HCT116 (cell line): ENCODE measurements at regions not wholly inside any gene's neighbourhood (a gene's known extent, or its start where the extent isn't known, plus 50 kb on each side); places are given as distances from the start of the nearest gene placed in this dataset.

ENCODE experiments used
- ATAC-seq: fragments of 200-7000 bp; cut with Tn5 transposase; 2 replicates; pipeline ENCODE4 v1.9.1; 2020; ENCODE audit warnings: mild to moderate bottlenecking, moderate library complexity
- BruUV-seq: library from RNA; stranded (reverse); fragments of 400-500 nt; replicated peaks from 2 replicates; lab custom pipeline; 2021; lab: Mats Ljungman, UMichigan
- CTCF ChIA-PET: fragments of 300-600 bp; sonication (Branson Sonifier 250); formaldehyde crosslinking; loops from one replicate; lab custom pipeline; 2021; ENCODE audit warnings: antibody characterized with exemption; lab: Charles Lee
- POLR2A ChIA-PET: fragments of 300-600, 350-600 bp; sonication (Branson Sonifier 250); formaldehyde crosslinking; loops from one replicate; lab custom pipeline; 2021; ENCODE audit warnings: antibody characterized with exemption; lab: Charles Lee
- RAD21 ChIA-PET, 2 experiments: fragments of 300-600 bp; sonication (Branson Sonifier 250); formaldehyde crosslinking; loops; one replicate each; lab custom pipeline; 2023; ENCODE audit warnings: low total read pairs in 2 of 2; ENCODE audit not compliant: uncharacterized antibody in 2 of 2, unreplicated experiment in 2 of 2, low non-redundant PET in 1 of 2; lab: Charles Lee
- DNase-seq: peaks from one replicate; pipeline ENCODE4 v3.0.0-alpha.2; 2010; ENCODE audit warnings: low read depth, low spot score
- H2AFZ ChIP-seq: fragments of 200-600 bp; shearing (Covaris generic), sonication (generic); 2 replicates; pipeline ENCODE4 v1.6.1; 2017; ENCODE audit warnings: low read depth, mixed run types, mixed read lengths, antibody characterized with exemption, low read length; ENCODE audit not compliant: poor library complexity, severe bottlenecking
- H3K27ac ChIP-seq: 2 replicates; pipeline ENCODE4 v1.5.1; 2012; ENCODE audit warnings: low read depth, low read length
- H3K27me3 ChIP-seq: fragments of 200-600 bp; sonication (generic); 2 replicates; pipeline ENCODE4 v1.6.1; 2016; ENCODE audit warnings: mixed run types, low read length, mixed read lengths; ENCODE audit not compliant: insufficient read depth
- H3K36me3 ChIP-seq, 2 experiments: fragments of 200-500 bp in 1 of 2; fragments of 200-600 bp in 1 of 2; sonication (Bioruptor generic) in 1 of 2; sonication (generic) in 1 of 2; 2 replicates each; pipeline versions ENCODE4 v1.5.1 to v1.6.1; 2014 to 2016; ENCODE audit warnings: low read length in 2 of 2, inconsistent platforms in 1 of 2, mixed read lengths in 1 of 2, mixed run types in 1 of 2; ENCODE audit not compliant: insufficient read depth in 2 of 2, control insufficient read depth in 1 of 2
- H3K4me1 ChIP-seq, 2 experiments: fragments of 200-600 bp in 1 of 2; sonication (generic) in 1 of 2; 2 replicates each; pipeline versions ENCODE4 v1.5.1 to v1.6.1; 2012 to 2017; ENCODE audit warnings: low read length in 2 of 2, inconsistent platforms in 1 of 2, mild to moderate bottlenecking in 1 of 2, mixed read lengths in 1 of 2, mixed run types in 1 of 2, moderate library complexity in 1 of 2; ENCODE audit not compliant: insufficient read depth in 2 of 2, control insufficient read depth in 1 of 2
- H3K4me2 ChIP-seq: fragments of 200-600 bp; sonication (generic); 2 replicates; pipeline ENCODE4 v1.6.1; 2017; ENCODE audit warnings: mixed run types, low read length, mixed read lengths
- H3K4me3 ChIP-seq, 2 experiments: fragments of 200-600 bp in 1 of 2; sonication (generic) in 1 of 2; replicated peaks in 1 of 2; 2 replicates each; pipeline ENCODE4 v1.5.1; 2011 to 2016; ENCODE audit warnings: low read length in 2 of 2, control low read depth in 1 of 2, low read depth in 1 of 2, mild to moderate bottlenecking in 1 of 2, mixed read lengths in 1 of 2, mixed run types in 1 of 2
- H3K79me2 ChIP-seq: fragments of 200-600 bp; sonication (generic); 2 replicates; pipeline ENCODE4 v1.6.1; 2017; ENCODE audit warnings: mild to moderate bottlenecking, mixed run types, low read length, moderate library complexity, mixed read lengths; ENCODE audit not compliant: insufficient read depth
- H3K9ac ChIP-seq: fragments of 200-600 bp; sonication (generic); 2 replicates; pipeline ENCODE4 v1.6.1; 2016; ENCODE audit warnings: low read length, mixed read lengths
- H3K9me2 ChIP-seq: fragments of 200-600 bp; sonication (generic), shearing (Covaris generic); 2 replicates; pipeline ENCODE4 v1.6.1; 2017; ENCODE audit warnings: mixed run types, mild to moderate bottlenecking, moderate library complexity; ENCODE audit not compliant: insufficient read depth
- H3K9me3 ChIP-seq, 2 experiments: fragments of 200-500 bp in 1 of 2; fragments of 200-600 bp in 1 of 2; sonication (Bioruptor generic) in 1 of 2; sonication (generic) in 1 of 2; 2 replicates each; pipeline ENCODE4 v1.6.1; 2014 to 2017; ENCODE audit warnings: low read length in 2 of 2, mixed read lengths in 2 of 2, inconsistent platforms in 1 of 2, low read depth in 1 of 2, mild to moderate bottlenecking in 1 of 2, mixed run types in 1 of 2, moderate library complexity in 1 of 2; ENCODE audit not compliant: control insufficient read depth in 1 of 2, insufficient read depth in 1 of 2
- H4K20me1 ChIP-seq: fragments of 200-600 bp; sonication (generic), shearing (Covaris generic); 2 replicates; pipeline ENCODE4 v1.6.1; 2017; ENCODE audit warnings: mixed run types, mild to moderate bottlenecking, moderate library complexity; ENCODE audit not compliant: insufficient read depth
- CEBPB ChIP-seq: IDR thresholded peaks from 2 replicates; pipeline ENCODE4 v1.6.1; 2012; ENCODE audit warnings: low read depth
- ELF1 ChIP-seq: IDR thresholded peaks from 2 replicates; pipeline ENCODE4 v1.6.1; 2012; ENCODE audit warnings: low read depth, borderline replicate concordance
- EZH2phosphoT487 ChIP-seq: fragments of 200-600 bp; IDR thresholded peaks from 2 replicates; pipeline ENCODE4 v1.6.1; 2018; ENCODE audit warnings: antibody characterized with exemption, borderline replicate concordance
- FOSL1 ChIP-seq: IDR thresholded peaks from 2 replicates; pipeline ENCODE4 v1.6.1; 2012; ENCODE audit warnings: low read depth
- MAX ChIP-seq: IDR thresholded peaks from 2 replicates; pipeline ENCODE4 v1.6.1; 2012
- POLR2A ChIP-seq: IDR thresholded peaks from 2 replicates; pipeline ENCODE4 v1.7.0; 2011; ENCODE audit warnings: borderline replicate concordance; ENCODE audit not compliant: insufficient read depth, insufficient read length; ENCODE audit errors: extremely low read depth
- RAD21 ChIP-seq: IDR thresholded peaks from 2 replicates; pipeline ENCODE4 v1.6.1; 2012; ENCODE audit warnings: low read depth, mild to moderate bottlenecking
- REST ChIP-seq: IDR thresholded peaks from 2 replicates; pipeline ENCODE4 v1.6.1; 2012; ENCODE audit warnings: low read depth
- SIN3A ChIP-seq: IDR thresholded peaks from 2 replicates; pipeline ENCODE4 v1.6.1; 2012; ENCODE audit warnings: low read depth
- SP1 ChIP-seq: IDR thresholded peaks from 2 replicates; pipeline ENCODE4 v1.6.1; 2012; ENCODE audit warnings: low read depth
- SRF ChIP-seq: IDR thresholded peaks from 2 replicates; pipeline ENCODE4 v1.6.1; 2012; ENCODE audit warnings: low read depth
- ZNF274 ChIP-seq: fragments of 200-500 bp; sonication (Bioruptor generic); IDR thresholded peaks from 2 replicates; pipeline ENCODE4 v1.6.1; 2014; ENCODE audit warnings: mild to moderate bottlenecking, low read depth, low read length, inconsistent platforms
- intact Hi-C: fragments of 100-400 bp; cut with micrococcal nuclease; formaldehyde crosslinking; loops from 2 replicates; pipeline ENCODE4 v1.10.0; 2022

- TF ChIP-seq POLR2A: no peak
- TF ChIP-seq SRF: no peak
- no peak for TF ChIP-seq ZNF274
- no peak for TF ChIP-seq SIN3A
- TF ChIP-seq EZH2phosphoT487: no peak
- TF ChIP-seq FOSL1: no peak
- TF ChIP-seq RAD21: no peak
- no peak for TF ChIP-seq MAX
- no peak for TF ChIP-seq CEBPB
- TF ChIP-seq ELF1: no peak
- no peak for TF ChIP-seq SP1
- TF ChIP-seq REST: no peak
- ChIA-PET POLR2A (no interaction called here), RAD21 (no interaction called here)
Observed at GRCh38 chr4:57329279-57329678, 219.1 kb upstream of the IGFBP7 start.

More at GRCh38 chr4:57329279-57329678, 219.1 kb upstream of the IGFBP7 start:
- no peaks in the 10 kb centered on the region for H3K9me2 ChIP-seq
- H3K27ac ChIP-seq: no peak overlapping the region
- DNase-seq (no peak), ATAC-seq (no peak)
- H3K36me3 ChIP-seq: no peaks in the 10 kb centered on the region
- no peaks in the 10 kb centered on the region for H4K20me1 ChIP-seq
- CTCF ChIA-PET: no interaction called here
- H3K4me1 ChIP-seq: no peaks in the 10 kb centered on the region
- no peaks in the 10 kb centered on the region for H3K27me3 ChIP-seq
- no peaks in the 10 kb centered on the region for H3K79me2 ChIP-seq
- no TSS peak for BruUV-seq
- H3K4me2 ChIP-seq: no peak overlapping the region
- no peak overlapping the region for H2AFZ ChIP-seq
- H3K9ac ChIP-seq: no peak overlapping the region
- intact Hi-C loops: no loop called here
- no peak overlapping the region for H3K4me3 ChIP-seq
- H3K9me3 ChIP-seq: no peaks in the 10 kb centered on the region
